ENCODE measurements at regions not wholly inside any gene's neighbourhood (a gene's known extent, or its start where the extent isn't known, plus 50 kb on each side); places are given as distances from the start of the nearest gene placed in this dataset.

DNA sequence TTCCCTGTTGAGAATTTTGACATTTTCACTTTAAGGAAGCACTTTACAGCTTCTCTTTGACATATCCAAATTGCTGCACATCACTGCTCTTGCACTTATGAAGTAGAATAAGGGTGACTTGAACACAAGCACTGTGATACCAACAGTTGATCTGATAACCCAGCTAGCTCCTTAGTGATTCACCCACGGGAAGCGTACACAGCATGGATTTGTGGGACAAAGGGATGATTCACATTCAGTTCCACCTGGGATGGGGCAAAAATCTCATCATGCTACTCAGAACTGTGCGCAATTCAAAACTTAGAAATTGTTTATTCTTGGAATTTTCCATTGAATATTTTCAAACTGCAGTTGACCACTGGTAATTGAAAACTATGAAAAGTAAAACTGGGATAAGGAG, 1565.5 kb upstream of the CDH9 start:
- TF ChIP-seq CTCF (conservative IDR thresholded peaks at IDR 0.05 in 1 of 2, IDR thresholded peaks at IDR 0.05 in 1 of 2; ENCODE audit: low read depth in 1 of 2, low read length in 2 of 2): no peak
- no peak for TF ChIP-seq EZH2 (IDR thresholded peaks at IDR 0.05; ENCODE audit: low read length, missing control alignments)

All from fibroblast of lung (primary cell).